Lower leg skin (tissue), 3 donors: ENCODE measurements at regions not wholly inside any gene's neighbourhood (a gene's known extent, or its start where the extent isn't known, plus 50 kb on each side); places are given as distances from the start of the nearest gene placed in this dataset.

ENCODE experiments used
- CTCF ChIP-seq, 3 donors: fragments of 450-650 bp; IDR thresholded peaks; one replicate each; pipeline ENCODE4 v1.5.1; 2016; ENCODE audit warnings: antibody characterized with exemption in 3 of 3, mild to moderate bottlenecking in 3 of 3, moderate library complexity in 2 of 3
- POLR2A ChIP-seq, 2 donors: fragments of 450-650 bp; IDR thresholded peaks; one replicate each; pipeline ENCODE4 v1.6.1; 2016 to 2017; ENCODE audit warnings: antibody characterized with exemption in 2 of 2, mild to moderate bottlenecking in 1 of 2, moderate library complexity in 1 of 2

DNA sequence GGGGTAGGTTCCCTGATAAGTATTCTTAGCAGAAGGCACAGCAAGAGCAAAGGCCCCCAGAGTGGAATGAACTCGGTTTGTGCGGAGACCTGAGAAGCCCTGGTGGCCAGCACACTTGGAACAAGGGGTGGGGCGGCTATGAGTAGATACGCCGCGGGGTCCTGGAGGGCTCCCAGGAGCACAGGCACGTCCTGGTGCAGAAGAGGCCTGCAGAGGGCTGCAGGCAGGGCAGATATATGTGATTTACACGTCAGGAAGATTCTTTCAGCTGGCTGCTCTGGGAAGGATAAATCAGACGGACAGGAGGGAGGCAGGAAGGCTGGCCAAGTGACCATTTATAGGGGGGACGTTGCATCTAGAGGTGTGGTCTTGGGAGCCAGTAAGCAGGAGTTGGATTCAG is 70.2 kb upstream of the ATG10 start:
- TF ChIP-seq CTCF (IDR thresholded peaks at IDR 0.05) (no peak), POLR2A (IDR thresholded peaks at IDR 0.05) (no peak)
